SH-SY5Y (cell line): ENCODE measurements at regions not wholly inside any gene's neighbourhood (a gene's known extent, or its start where the extent isn't known, plus 50 kb on each side); places are given as distances from the start of the nearest gene placed in this dataset.

Experiments used
- GATA2 ChIP-seq: IDR thresholded peaks from 2 replicates; pipeline ENCODE4 v1.6.1; 2011; ENCODE audit warnings: mild to moderate bottlenecking, low read depth, low read length
- GATA3 ChIP-seq: IDR thresholded peaks from 2 replicates; pipeline ENCODE4 v1.6.1; 2011; ENCODE audit warnings: low read depth, mild to moderate bottlenecking, low read length, moderate library complexity

DNA sequence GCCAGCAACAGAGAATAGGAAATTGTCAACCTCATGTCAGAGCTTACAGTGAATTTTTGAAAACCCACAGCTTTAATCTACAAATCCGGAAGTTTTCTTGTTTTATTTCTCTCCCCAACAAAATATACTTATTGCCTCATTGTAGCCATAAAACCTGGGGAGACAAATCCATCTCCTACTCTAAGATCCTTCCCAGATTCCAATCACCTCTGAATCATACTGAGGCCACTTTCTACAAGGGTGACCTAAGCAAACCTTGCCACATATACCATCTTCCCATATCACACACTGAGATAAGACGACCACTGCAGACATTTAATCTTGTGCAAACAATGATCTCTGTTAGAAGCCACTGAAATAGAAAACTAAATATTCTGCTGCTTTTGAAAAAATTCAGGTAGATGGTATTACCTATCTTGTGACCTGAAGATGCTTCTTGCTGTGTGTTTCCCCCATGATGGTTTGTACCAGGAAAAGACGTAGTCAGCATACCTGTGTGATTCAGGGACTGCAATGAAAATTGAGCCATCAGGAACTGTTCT lies 171.5 kb upstream of the DUSP10 start:
- TF ChIP-seq GATA2 (no peak), GATA3 (no peak)
